SK-N-SH (cell line): ENCODE measurements at regions not wholly inside any gene's neighbourhood (a gene's known extent, or its start where the extent isn't known, plus 50 kb on each side); places are given as distances from the start of the nearest gene placed in this dataset.

Experiments used
- CTCF ChIA-PET: fragments of 300-600, 350-600 bp; formaldehyde crosslinking; extraction: SDS; loops from one replicate; lab custom pipeline; 2021; lab: Yijun Ruan, JAX
- POLR2A ChIA-PET: fragments of 350-600 bp; sonication (Branson Sonifier 250); formaldehyde crosslinking; extraction: SDS; loops from one replicate; lab custom pipeline; 2020; ENCODE audit warnings: antibody characterized with exemption, inconsistent platforms; lab: Yijun Ruan, JAX
- DNase-seq: peaks from one replicate; pipeline ENCODE4 v3.0.0; 2012
- H2AFZ ChIP-seq: fragments of 200-600 bp; sonication (generic); 2 replicates; pipeline ENCODE4 v1.8.1; 2016; ENCODE audit warnings: antibody characterized with exemption, mild to moderate bottlenecking, low read depth
- H3F3A ChIP-seq: fragments of 200-600 bp; sonication (generic); replicated peaks from 2 replicates; pipeline ENCODE3; 2016; ENCODE audit warnings: antibody characterized with exemption, mild to moderate bottlenecking; ENCODE audit not compliant: insufficient read depth
- H3K27ac ChIP-seq, 2 experiments: fragments of 200-500 bp in 1 of 2; fragments of 200-600 bp in 1 of 2; sonication (Bioruptor generic) in 1 of 2; sonication (generic), shearing (Covaris generic) in 1 of 2; 2 replicates each; pipeline versions ENCODE4 v1.5.1 to v1.6.1; 2014 to 2016; ENCODE audit warnings: low read depth in 2 of 2, inconsistent platforms in 1 of 2, low read length in 1 of 2, mild to moderate bottlenecking in 1 of 2, mixed read lengths in 1 of 2
- H3K27me3 ChIP-seq: fragments of 200-600 bp; sonication (generic), shearing (Covaris generic); 2 replicates; pipeline ENCODE4 v1.6.1; 2016; ENCODE audit warnings: mixed run types; ENCODE audit not compliant: insufficient read depth
- H3K36me3 ChIP-seq, 2 experiments: fragments of 200-500 bp in 1 of 2; fragments of 200-600 bp in 1 of 2; sonication (Bioruptor generic) in 1 of 2; sonication (generic) in 1 of 2; replicated peaks in 1 of 2; 2 replicates each; pipeline versions ENCODE3 to v1.5.1; 2014 to 2016; ENCODE audit warnings: low read length in 1 of 2, mild to moderate bottlenecking in 1 of 2; ENCODE audit not compliant: insufficient read depth in 2 of 2, control insufficient read depth in 1 of 2
- H3K4me1 ChIP-seq, 2 experiments: fragments of 200-500 bp in 1 of 2; fragments of 200-600 bp in 1 of 2; sonication (Bioruptor generic) in 1 of 2; sonication (generic), shearing (Covaris generic) in 1 of 2; 2 replicates each; pipeline versions ENCODE4 v1.5.1 to v1.6.1; 2014 to 2016; ENCODE audit warnings: low read depth in 1 of 2, low read length in 1 of 2, mixed run types in 1 of 2; ENCODE audit not compliant: insufficient read depth in 2 of 2, control insufficient read depth in 1 of 2
- H3K4me2 ChIP-seq: fragments of 200-600 bp; sonication (generic), shearing (Covaris generic); 2 replicates; pipeline ENCODE4 v1.6.1; 2017; ENCODE audit warnings: mixed run types
- H3K4me3 ChIP-seq, 2 experiments: fragments of 200-500 bp in 1 of 2; fragments of 200-600 bp in 1 of 2; sonication (Bioruptor generic) in 1 of 2; sonication (generic), shearing (Covaris generic) in 1 of 2; 2 replicates each; pipeline versions ENCODE4 v1.5.1 to v1.8.1; 2014 to 2016; ENCODE audit warnings: low read depth in 2 of 2, inconsistent platforms in 1 of 2, low read length in 1 of 2, mild to moderate bottlenecking in 1 of 2, mixed read lengths in 1 of 2, moderate library complexity in 1 of 2
- H3K79me2 ChIP-seq: fragments of 200-600 bp; sonication (generic); 2 replicates; pipeline ENCODE4 v1.8.1; 2017; ENCODE audit warnings: mild to moderate bottlenecking; ENCODE audit not compliant: insufficient read depth
- H3K9ac ChIP-seq: fragments of 200-600 bp; sonication (generic); 2 replicates; pipeline ENCODE4 v1.6.1; 2017; ENCODE audit warnings: mixed run types
- H3K9me2 ChIP-seq: fragments of 200-600 bp; sonication (generic); 2 replicates; pipeline ENCODE4 v1.6.1; 2017; ENCODE audit warnings: mixed run types
- H3K9me3 ChIP-seq: fragments of 200-600 bp; sonication (generic); 2 replicates; pipeline ENCODE4 v1.6.1; 2017; ENCODE audit warnings: mixed run types, mild to moderate bottlenecking, moderate library complexity
- H4K20me1 ChIP-seq: fragments of 200-600 bp; sonication (generic); 2 replicates; pipeline ENCODE4 v1.6.1; 2017; ENCODE audit warnings: mild to moderate bottlenecking, mixed run types; ENCODE audit not compliant: insufficient read depth
- EP300 ChIP-seq, 2 experiments: IDR thresholded peaks; 2 replicates each; pipeline versions ENCODE4 v1.4.0 to v1.6.1; 2012; ENCODE audit warnings: borderline replicate concordance in 1 of 2, low read depth in 1 of 2, low read length in 1 of 2
- FOXJ3 ChIP-seq: sonication (generic); formaldehyde crosslinking; IDR thresholded peaks from 2 replicates; pipeline ENCODE4 v1.5.1; 2020; ENCODE audit warnings: mild to moderate bottlenecking, missing genetic modification reagents
- GABPA ChIP-seq: IDR thresholded peaks from 2 replicates; pipeline ENCODE4 v1.4.0; 2012; ENCODE audit warnings: low read depth, mild to moderate bottlenecking
- MEF2A ChIP-seq: IDR thresholded peaks from 2 replicates; pipeline ENCODE4 v1.4.0; 2012; ENCODE audit warnings: low read depth, borderline replicate concordance
- SIN3A ChIP-seq: IDR thresholded peaks from 2 replicates; pipeline ENCODE4 v1.6.1; 2012; ENCODE audit warnings: low read depth, mild to moderate bottlenecking, low read length, moderate library complexity, borderline replicate concordance
- TEAD4 ChIP-seq: IDR thresholded peaks from 2 replicates; pipeline ENCODE4 v1.4.0; 2012; ENCODE audit warnings: mild to moderate bottlenecking, borderline replicate concordance; ENCODE audit not compliant: insufficient read depth
- WGBS: methylation state at CpG from one replicate; pipeline ENCODE4 v1.1.6; 2017; ENCODE audit warnings: low lambda C conversion rate; 5-methylcytosine and 5-hydroxymethylcytosine counted together
- TF ChIP-seq, protein P1 (sequence below): IDR thresholded peaks from 2 replicates; pipeline ENCODE4 v1.4.0; 2012; ENCODE audit warnings: low read depth, borderline replicate concordance
- TF ChIP-seq, protein P2 (sequence below): IDR thresholded peaks from 2 replicates; pipeline ENCODE4; 2012
- TF ChIP-seq, protein P3 (sequence below): fragments of 200-600 bp; sonication (generic); IDR thresholded peaks from 2 replicates; pipeline ENCODE4 v1.6.1; 2017; ENCODE audit warnings: antibody characterized with exemption, mild to moderate bottlenecking, moderate library complexity
- TF ChIP-seq, protein P4 (sequence below): IDR thresholded peaks from 2 replicates; pipeline ENCODE4 v1.4.0; 2012; ENCODE audit warnings: low read depth

DNA sequence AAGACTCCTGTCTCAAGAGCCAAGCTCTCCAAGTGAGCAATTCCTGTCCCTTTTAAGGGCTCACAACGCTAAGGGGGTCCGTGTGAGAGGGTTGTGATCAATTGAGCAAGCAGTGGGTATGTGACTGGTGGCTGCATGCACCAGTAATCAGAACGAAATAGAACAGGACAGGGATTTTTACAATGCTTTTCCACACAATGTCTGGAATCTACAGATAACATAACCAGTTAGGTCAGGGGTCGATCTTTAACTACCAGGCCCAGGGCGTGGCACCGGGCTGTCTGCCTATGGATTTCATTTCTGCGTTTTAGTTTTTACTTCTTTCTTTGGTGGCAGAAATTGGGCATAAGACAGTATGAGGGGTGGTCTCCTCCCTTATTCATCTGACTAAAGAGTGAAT, 54.9 kb upstream of the SP4 start:
- Histone ChIP-seq H3K4me2 (no peak overlapping the region), H2AFZ (no peak overlapping the region), H3K79me2 (no peaks in the 10 kb centered on the region), H3K9ac (no peak overlapping the region), H3F3A (no peaks in the 10 kb centered on the region), H3K4me3 (no peak overlapping the region), H3K27ac (no peak overlapping the region), H3K9me2 (no peaks in the 10 kb centered on the region; the same call in 1 of the 2 replicates), H3K36me3 (no peaks in the 10 kb centered on the region), H3K9me3 (no peaks in the 10 kb centered on the region; the same call in 1 of the 2 replicates), H3K4me1 (no peaks in the 10 kb centered on the region), H4K20me1 (no peaks in the 10 kb centered on the region), H3K27me3 (peaks cover 5% of the 10 kb centered on the region; the same call in 1 of the 2 replicates)
- no peak for DNase-seq
- no peak for TF ChIP-seq EP300 (IDR thresholded peaks at IDR 0.05; ENCODE audit: borderline replicate concordance in 1 of 2, low read depth in 1 of 2, low read length in 1 of 2)
- TF ChIP-seq, protein P1, sequence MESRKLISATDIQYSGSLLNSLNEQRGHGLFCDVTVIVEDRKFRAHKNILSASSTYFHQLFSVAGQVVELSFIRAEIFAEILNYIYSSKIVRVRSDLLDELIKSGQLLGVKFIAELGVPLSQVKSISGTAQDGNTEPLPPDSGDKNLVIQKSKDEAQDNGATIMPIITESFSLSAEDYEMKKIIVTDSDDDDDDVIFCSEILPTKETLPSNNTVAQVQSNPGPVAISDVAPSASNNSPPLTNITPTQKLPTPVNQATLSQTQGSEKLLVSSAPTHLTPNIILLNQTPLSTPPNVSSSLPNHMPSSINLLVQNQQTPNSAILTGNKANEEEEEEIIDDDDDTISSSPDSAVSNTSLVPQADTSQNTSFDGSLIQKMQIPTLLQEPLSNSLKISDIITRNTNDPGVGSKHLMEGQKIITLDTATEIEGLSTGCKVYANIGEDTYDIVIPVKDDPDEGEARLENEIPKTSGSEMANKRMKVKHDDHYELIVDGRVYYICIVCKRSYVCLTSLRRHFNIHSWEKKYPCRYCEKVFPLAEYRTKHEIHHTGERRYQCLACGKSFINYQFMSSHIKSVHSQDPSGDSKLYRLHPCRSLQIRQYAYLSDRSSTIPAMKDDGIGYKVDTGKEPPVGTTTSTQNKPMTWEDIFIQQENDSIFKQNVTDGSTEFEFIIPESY, result no peak
- no peak for TF ChIP-seq FOXJ3 (CRISPR knock-in tag)
- TF ChIP-seq SIN3A, result no peak
- TF ChIP-seq MEF2A, result no peak
- CTCF ChIA-PET, result no interaction called here
- POLR2A ChIA-PET, result no interaction called here
- WGBS, result 12% methylated on average over 7 of the region's 7 CpGs

DNA sequence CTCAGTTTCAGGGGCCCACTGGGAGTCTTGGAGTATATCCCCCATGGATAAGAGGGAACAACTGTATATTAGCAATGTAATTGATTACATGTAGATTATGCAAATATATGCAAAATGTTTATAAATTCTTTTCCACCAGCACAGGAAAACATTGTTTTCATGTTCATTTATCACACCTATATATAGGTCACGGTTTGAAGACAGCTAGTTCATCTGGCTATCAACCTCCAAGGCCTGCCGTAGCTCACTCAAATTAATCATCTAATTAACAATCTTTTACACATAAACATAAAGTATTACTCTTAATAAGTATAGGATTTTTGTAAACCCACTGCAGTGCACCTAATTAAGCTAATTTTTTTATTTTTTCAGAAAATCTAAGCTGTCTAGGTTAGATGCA, 53.7 kb upstream of the SP4 start:
- ChIA-PET CTCF (interaction anchor here (1.0 kb wide), 1 partner anchor 628 kb away, joined by 3 read pairs; no protein-coding TSS in a partner anchor), POLR2A (no interaction called here)
- Histone ChIP-seq H3K9me2 (no peaks in the 10 kb centered on the region; the same call in 1 of the 2 replicates), H3F3A (no peaks in the 10 kb centered on the region), H3K27me3 (peaks cover 5% of the 10 kb centered on the region; the same call in 1 of the 2 replicates), H3K27ac (no peak overlapping the region), H2AFZ (no peak overlapping the region), H3K36me3 (no peaks in the 10 kb centered on the region), H4K20me1 (no peaks in the 10 kb centered on the region), H3K4me1 (no peaks in the 10 kb centered on the region), H3K4me3 (no peak overlapping the region), H3K9me3 (no peaks in the 10 kb centered on the region; the same call in 1 of the 2 replicates), H3K4me2 (no peak overlapping the region), H3K79me2 (no peaks in the 10 kb centered on the region), H3K9ac (no peak overlapping the region)
- no peak for DNase-seq
- 9% methylated on average over 2 of the region's 2 CpGs for WGBS
- no peak for TF ChIP-seq TEAD4
- TF ChIP-seq, protein P1, result no peak
- TF ChIP-seq, protein P2, sequence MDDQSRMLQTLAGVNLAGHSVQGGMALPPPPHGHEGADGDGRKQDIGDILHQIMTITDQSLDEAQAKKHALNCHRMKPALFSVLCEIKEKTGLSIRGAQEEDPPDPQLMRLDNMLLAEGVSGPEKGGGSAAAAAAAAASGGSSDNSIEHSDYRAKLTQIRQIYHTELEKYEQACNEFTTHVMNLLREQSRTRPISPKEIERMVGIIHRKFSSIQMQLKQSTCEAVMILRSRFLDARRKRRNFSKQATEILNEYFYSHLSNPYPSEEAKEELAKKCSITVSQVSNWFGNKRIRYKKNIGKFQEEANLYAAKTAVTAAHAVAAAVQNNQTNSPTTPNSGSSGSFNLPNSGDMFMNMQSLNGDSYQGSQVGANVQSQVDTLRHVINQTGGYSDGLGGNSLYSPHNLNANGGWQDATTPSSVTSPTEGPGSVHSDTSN, result no peak
- TF ChIP-seq, protein P3, sequence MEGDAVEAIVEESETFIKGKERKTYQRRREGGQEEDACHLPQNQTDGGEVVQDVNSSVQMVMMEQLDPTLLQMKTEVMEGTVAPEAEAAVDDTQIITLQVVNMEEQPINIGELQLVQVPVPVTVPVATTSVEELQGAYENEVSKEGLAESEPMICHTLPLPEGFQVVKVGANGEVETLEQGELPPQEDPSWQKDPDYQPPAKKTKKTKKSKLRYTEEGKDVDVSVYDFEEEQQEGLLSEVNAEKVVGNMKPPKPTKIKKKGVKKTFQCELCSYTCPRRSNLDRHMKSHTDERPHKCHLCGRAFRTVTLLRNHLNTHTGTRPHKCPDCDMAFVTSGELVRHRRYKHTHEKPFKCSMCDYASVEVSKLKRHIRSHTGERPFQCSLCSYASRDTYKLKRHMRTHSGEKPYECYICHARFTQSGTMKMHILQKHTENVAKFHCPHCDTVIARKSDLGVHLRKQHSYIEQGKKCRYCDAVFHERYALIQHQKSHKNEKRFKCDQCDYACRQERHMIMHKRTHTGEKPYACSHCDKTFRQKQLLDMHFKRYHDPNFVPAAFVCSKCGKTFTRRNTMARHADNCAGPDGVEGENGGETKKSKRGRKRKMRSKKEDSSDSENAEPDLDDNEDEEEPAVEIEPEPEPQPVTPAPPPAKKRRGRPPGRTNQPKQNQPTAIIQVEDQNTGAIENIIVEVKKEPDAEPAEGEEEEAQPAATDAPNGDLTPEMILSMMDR, result no peak
- TF ChIP-seq, protein P4, sequence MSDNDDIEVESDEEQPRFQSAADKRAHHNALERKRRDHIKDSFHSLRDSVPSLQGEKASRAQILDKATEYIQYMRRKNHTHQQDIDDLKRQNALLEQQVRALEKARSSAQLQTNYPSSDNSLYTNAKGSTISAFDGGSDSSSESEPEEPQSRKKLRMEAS, result no peak
- no peak for TF ChIP-seq GABPA
